GM12878 (cell line): ENCODE measurements at regions not wholly inside any gene's neighbourhood (a gene's known extent, or its start where the extent isn't known, plus 50 kb on each side); places are given as distances from the start of the nearest gene placed in this dataset.

Experiments used
- ATAC-seq: fragments of 200-7000 bp; cut with Tn5 transposase; 3 replicates; pipeline ENCODE4 v1.9.1; 2020; ENCODE audit warnings: mild to moderate bottlenecking, moderate library complexity
- BruUV-seq: library from RNA; stranded (reverse); fragments of 400-500 nt; replicated peaks from 2 replicates; lab custom pipeline; 2021; lab: Mats Ljungman, UMichigan
- CTCF ChIA-PET: fragments of 300-600 bp; sonication (Branson Sonifier 250); formaldehyde crosslinking; extraction: SDS; loops from one replicate; lab custom pipeline; 2021; ENCODE audit warnings: inconsistent platforms; lab: Yijun Ruan, JAX
- POLR2A ChIA-PET: fragments of 350-600 bp; formaldehyde crosslinking; extraction: SDS; loops from one replicate; lab custom pipeline; 2021; ENCODE audit warnings: inconsistent platforms; lab: Charles Lee
- RAD21 ChIA-PET: fragments of 300-600 bp; sonication (Branson Sonifier 250); formaldehyde crosslinking; loops from one replicate; lab custom pipeline; 2023; ENCODE audit warnings: antibody characterized with exemption; ENCODE audit not compliant: unreplicated experiment; lab: Charles Lee
- SMC1A ChIA-PET: fragments of 300-600 bp; sonication (Branson Sonifier 250); formaldehyde crosslinking; loops from one replicate; lab custom pipeline; 2023; ENCODE audit not compliant: unreplicated experiment, uncharacterized antibody; lab: Charles Lee
- DNase-seq: peaks from one replicate; pipeline ENCODE4 v3.0.0-alpha.2; 2011; ENCODE audit warnings: low read depth, low spot score
- FAIRE-seq: peaks from 3 replicates; lab custom pipeline; 2011; peaks lifted over from hg19 to GRCh38; lab: Jason Lieb, UNC
- H2AFZ ChIP-seq: 2 replicates; pipeline ENCODE4 v1.6.0; 2011; ENCODE audit warnings: low read depth, low read length, control low read depth; ENCODE audit not compliant: control insufficient read depth
- H3K27ac ChIP-seq: 2 replicates; pipeline ENCODE4 v1.5.1; 2011; ENCODE audit warnings: control low read depth; ENCODE audit not compliant: control insufficient read depth, insufficient read depth
- H3K27me3 ChIP-seq, 2 experiments: replicated peaks in 1 of 2; 2 replicates each; pipeline versions ENCODE4 v1.6.0 to v1.6.1; 2011; ENCODE audit warnings: low read length in 1 of 2; ENCODE audit not compliant: control insufficient read depth in 2 of 2, insufficient read depth in 2 of 2
- H3K36me3 ChIP-seq, 2 experiments: 2 replicates each; pipeline ENCODE4 v1.5.1; 2011; ENCODE audit warnings: low read length in 1 of 2; ENCODE audit not compliant: control insufficient read depth in 2 of 2, insufficient read depth in 2 of 2
- H3K4me1 ChIP-seq: 2 replicates; pipeline ENCODE4 v1.6.1; 2011; ENCODE audit warnings: mild to moderate bottlenecking, low read length, moderate library complexity, mixed read lengths; ENCODE audit not compliant: control insufficient read depth, insufficient read depth
- H3K4me2 ChIP-seq: 2 replicates; pipeline ENCODE4 v1.6.0; 2011; ENCODE audit warnings: control low read depth; ENCODE audit not compliant: control insufficient read depth, insufficient read depth
- H3K4me3 ChIP-seq: fragments of 200-600 bp; sonication (generic); 2 replicates; pipeline ENCODE4 v1.5.1; 2016
- H3K79me2 ChIP-seq: 2 replicates; pipeline ENCODE4 v1.6.0; 2011; ENCODE audit warnings: low read length; ENCODE audit not compliant: control insufficient read depth, insufficient read depth
- H3K9ac ChIP-seq: 2 replicates; pipeline ENCODE4 v1.8.0; 2011; ENCODE audit warnings: low read length, control low read depth, mixed read lengths; ENCODE audit not compliant: control insufficient read depth, insufficient read depth
- H3K9me3 ChIP-seq: replicated peaks from 3 replicates; pipeline ENCODE4 v1.5.1; 2011; ENCODE audit warnings: mild to moderate bottlenecking, low read length; ENCODE audit not compliant: control insufficient read depth, insufficient read depth
- H4K20me1 ChIP-seq: 2 replicates; pipeline ENCODE4 v1.6.0; 2011; ENCODE audit not compliant: control insufficient read depth, insufficient read depth
- EP300 ChIP-seq, 2 experiments: fragments of 150-350 bp in 1 of 2; IDR thresholded peaks; 2 replicates each; pipeline ENCODE4 v1.6.1; 2011 to 2012; ENCODE audit warnings: low read depth in 2 of 2, low read length in 2 of 2, borderline replicate concordance in 1 of 2, improper control_type of control experiment in 1 of 2, inconsistent platforms in 1 of 2; ENCODE audit not compliant: control insufficient read depth in 1 of 2
- ETV6 ChIP-seq, 2 experiments: fragments of 450-650 bp in 1 of 2; IDR thresholded peaks in 1 of 2; conservative IDR thresholded peaks in 1 of 2; 2 replicates each; pipeline ENCODE4 v1.6.1; 2014; ENCODE audit warnings: antibody characterized with exemption in 1 of 2, borderline replicate concordance in 1 of 2, low read depth in 1 of 2, mild to moderate bottlenecking in 1 of 2, moderate library complexity in 1 of 2
- IKZF1 ChIP-seq: fragments of 450-650 bp; conservative IDR thresholded peaks from 2 replicates; pipeline ENCODE4 v1.6.1; 2017; ENCODE audit warnings: antibody characterized with exemption, mild to moderate bottlenecking
- IKZF2 ChIP-seq, 2 experiments: fragments of 450-650 bp; IDR thresholded peaks; 2 replicates each; pipeline ENCODE4 v1.6.1; 2017; ENCODE audit warnings: mild to moderate bottlenecking in 2 of 2, moderate library complexity in 2 of 2
- IRF3 ChIP-seq: fragments of 450-650 bp; IDR thresholded peaks from 2 replicates; pipeline ENCODE4 v1.6.1; 2014; ENCODE audit warnings: mild to moderate bottlenecking
- KAT2A ChIP-seq: conservative IDR thresholded peaks from 2 replicates; pipeline ENCODE4 v1.6.1; 2011; ENCODE audit warnings: low read depth, low read length; ENCODE audit not compliant: control insufficient read depth
- MLLT1 ChIP-seq: fragments of 450-650 bp; IDR thresholded peaks from 2 replicates; pipeline ENCODE4 v1.6.1; 2016; ENCODE audit warnings: mild to moderate bottlenecking
- NR2C1 ChIP-seq: fragments of 450-650 bp; IDR thresholded peaks from 2 replicates; pipeline ENCODE4 v1.6.1; 2017; ENCODE audit warnings: antibody characterized with exemption, mild to moderate bottlenecking, moderate library complexity
- POLR2AphosphoS2 ChIP-seq: IDR thresholded peaks from 2 replicates; pipeline ENCODE4 v1.6.1; 2011; ENCODE audit warnings: low read depth, mild to moderate bottlenecking, low read length, improper control_type of control experiment, moderate library complexity
- ZBTB33 ChIP-seq: fragments of 450-650 bp; IDR thresholded peaks from 2 replicates; pipeline ENCODE4 v1.6.1; 2017; ENCODE audit warnings: mild to moderate bottlenecking
- ZBTB40 ChIP-seq: fragments of 450-650 bp; IDR thresholded peaks from 2 replicates; pipeline ENCODE4 v1.6.1; 2016; ENCODE audit warnings: mild to moderate bottlenecking, moderate library complexity, borderline replicate concordance
- ZNF622 ChIP-seq: fragments of 450-650 bp; IDR thresholded peaks from 2 replicates; pipeline ENCODE4 v1.6.1; 2017; ENCODE audit warnings: mild to moderate bottlenecking, inconsistent platforms
- WGBS: methylation state at CpG from one replicate; pipeline ENCODE4 v1.1.6; 2016; ENCODE audit warnings: low lambda C conversion rate; ENCODE audit not compliant: insufficient replicate concordance, insufficient coverage; ENCODE audit errors: missing lambda C conversion rate; 5-methylcytosine and 5-hydroxymethylcytosine counted together
- in situ Hi-C: fragments of 300-500 bp; cut with MboI; formaldehyde crosslinking; loops from 9 replicates; pipeline ENCODE4 v1.14.3; 2018; ENCODE audit warnings: mixed read lengths
- intact Hi-C: fragments of 100-400 bp; cut with micrococcal nuclease; formaldehyde crosslinking; loops from one replicate; pipeline ENCODE4 v1.14.2; 2022; ENCODE audit not compliant: unreplicated experiment

GRCh38 chr1:232859216-232859615 is 54.0 kb downstream of the MAP10 start:
- no peak for ATAC-seq
- POLR2A ChIA-PET, result interaction anchor here (0.6 kb wide), 1 partner anchor 62 kb away, joined by 3 read pairs; no protein-coding TSS in a partner anchor
- TF ChIP-seq KAT2A (no peak), ZBTB40 (no peak), IKZF2 (IDR thresholded peaks at IDR 0.05) (no peak), POLR2AphosphoS2 (no peak), EP300 (IDR thresholded peaks at IDR 0.05; ENCODE audit: borderline replicate concordance in 1 of 2, control insufficient read depth in 1 of 2, low read depth in 2 of 2, low read length in 2 of 2) (no peak), ETV6 (conservative IDR thresholded peaks at IDR 0.05 in 1 of 2, IDR thresholded peaks at IDR 0.05 in 1 of 2; ENCODE audit: borderline replicate concordance in 1 of 2, low read depth in 1 of 2) (no peak), ZNF622 (no peak), IRF3 (no peak), MLLT1 (no peak), ZBTB33 (no peak), NR2C1 (no peak), IKZF1 (no peak)

More at GRCh38 chr1:232859216-232859615, 54.0 kb downstream of the MAP10 start:
- H4K20me1 ChIP-seq, result no peaks in the 10 kb centered on the region
- H3K9ac ChIP-seq, result no peak overlapping the region
- no peak overlapping the region for H3K4me3 ChIP-seq
- FAIRE-seq (no peak), DNase-seq (no peak)
- ChIA-PET SMC1A (no interaction called here), RAD21 (no interaction called here), CTCF (no interaction called here)
- peaks cover 0 to 2% of the 10 kb centered on the region in 2 experiments; a peak in 1 of 4 replicates for H3K27me3 ChIP-seq
- no peak overlapping the region for H3K27ac ChIP-seq
- H3K4me1 ChIP-seq, result no peaks in the 10 kb centered on the region
- H3K9me3 ChIP-seq, result no peaks in the 10 kb centered on the region
- no TSS peak for BruUV-seq
- in situ Hi-C loops (no loop called here), intact Hi-C loops (loop anchor here (10.0 kb wide), 1 partner anchor 364 kb away; no protein-coding TSS in a partner anchor)
- H3K79me2 ChIP-seq, result no peaks in the 10 kb centered on the region
- H3K4me2 ChIP-seq, result no peak overlapping the region
- no peaks in the 10 kb centered on the region for H3K36me3 ChIP-seq
- H2AFZ ChIP-seq, result no peak overlapping the region
- WGBS, result 0% methylated on average over 2 of the region's 2 CpGs
